ENCODE measurements at regions not wholly inside any gene's neighbourhood (a gene's known extent, or its start where the extent isn't known, plus 50 kb on each side); places are given as distances from the start of the nearest gene placed in this dataset.
A peak's percentile ranks its signal among the peaks of the same experiment; 100 is the strongest.

- H3K27ac ChIP-seq: no peak overlapping the region
- ATAC-seq (no peak), DNase-seq (no peak)
- in situ Hi-C loops (cut with MboI; ENCODE audit: low sequenced_read_pairs in 4 of 4): no loop called here
- no peak for TF ChIP-seq POLR2A (IDR thresholded peaks at IDR 0.05)
- no peak for TF ChIP-seq CTCF (IDR thresholded peaks at IDR 0.05 in 4 of 5, conservative IDR thresholded peaks at IDR 0.05 in 1 of 5)
- no peak overlapping the region for H3K4me3 ChIP-seq
- H3K4me1 ChIP-seq: no peaks in the 10 kb centered on the region
- intact Hi-C loops (cut with DNase I; ENCODE audit: low total_unique reads): no loop called here
- H3K36me3 ChIP-seq: no peaks in the 10 kb centered on the region
- no peaks in the 10 kb centered on the region for H3K9me3 ChIP-seq
- no peaks in the 10 kb centered on the region for H3K27me3 ChIP-seq
Measured at GRCh38 chr5:61931236-61931635, 374.8 kb upstream of the KIF2A start.

- intact Hi-C loops (cut with DNase I; ENCODE audit: low total_unique reads): no loop called here
- in situ Hi-C loops (cut with MboI; ENCODE audit: low sequenced_read_pairs in 4 of 4): no loop called here
Measured at GRCh38 chr5:61933787-61934626, 372.0 kb upstream of the KIF2A start.

GRCh38 chr5:61941637-61942036 lies 364.4 kb upstream of the KIF2A start:
- H3K27me3 ChIP-seq: no peaks in the 10 kb centered on the region
- no peaks in the 10 kb centered on the region for H3K9me3 ChIP-seq
- ATAC-seq (no peak), DNase-seq (no peak)
- intact Hi-C loops (cut with DNase I; ENCODE audit: low total_unique reads) (no loop called here), in situ Hi-C loops (cut with MboI; ENCODE audit: low sequenced_read_pairs in 4 of 4) (no loop called here)
- no peak overlapping the region for H3K4me3 ChIP-seq
- H3K27ac ChIP-seq: no peak overlapping the region
- no peaks in the 10 kb centered on the region for H3K4me1 ChIP-seq
- no peaks in the 10 kb centered on the region for H3K36me3 ChIP-seq
- TF ChIP-seq CTCF (IDR thresholded peaks at IDR 0.05 in 4 of 5, conservative IDR thresholded peaks at IDR 0.05 in 1 of 5) (no peak), POLR2A (IDR thresholded peaks at IDR 0.05) (no peak)

More at GRCh38 chr5:61933787-61934626, 372.0 kb upstream of the KIF2A start:
- DNase-seq: no peak
- H3K27me3 ChIP-seq: no peaks in the 10 kb centered on the region
- ATAC-seq: no peak
- no peaks in the 10 kb centered on the region for H3K9me3 ChIP-seq
- TF ChIP-seq CTCF (IDR thresholded peaks at IDR 0.05 in 4 of 5, conservative IDR thresholded peaks at IDR 0.05 in 1 of 5): peak in 1 of 5 experiments; percentile 31
- TF ChIP-seq POLR2A (IDR thresholded peaks at IDR 0.05): no peak
- no peak overlapping the region for H3K27ac ChIP-seq
- no peaks in the 10 kb centered on the region for H3K4me1 ChIP-seq
- H3K36me3 ChIP-seq: no peaks in the 10 kb centered on the region
- H3K4me3 ChIP-seq: no peak overlapping the region

GRCh38 chr5:61942462-61943049 lies 363.4 kb upstream of the KIF2A start:
- DNase-seq: no peak
- H3K4me1 ChIP-seq: no peaks in the 10 kb centered on the region
- H3K27me3 ChIP-seq: no peaks in the 10 kb centered on the region
- in situ Hi-C loops (cut with MboI; ENCODE audit: low sequenced_read_pairs in 4 of 4) (no loop called here), intact Hi-C loops (cut with DNase I; ENCODE audit: low total_unique reads) (no loop called here)
- H3K9me3 ChIP-seq: no peaks in the 10 kb centered on the region
- H3K27ac ChIP-seq: no peak overlapping the region
- TF ChIP-seq POLR2A (IDR thresholded peaks at IDR 0.05) (no peak), CTCF (IDR thresholded peaks at IDR 0.05 in 4 of 5, conservative IDR thresholded peaks at IDR 0.05 in 1 of 5) (no peak)
- ATAC-seq: no peak
- no peaks in the 10 kb centered on the region for H3K36me3 ChIP-seq
- H3K4me3 ChIP-seq: no peak overlapping the region

Measured in gastrocnemius medialis (tissue), 4 donors.